H9 (cell line): ENCODE measurements at regions not wholly inside any gene's neighbourhood (a gene's known extent, or its start where the extent isn't known, plus 50 kb on each side); places are given as distances from the start of the nearest gene placed in this dataset.

Experiments used
- DNase-seq: peaks from one replicate; pipeline ENCODE4 v3.0.0-alpha.2; 2017
- H2AFZ ChIP-seq: one replicate; pipeline ENCODE4 v1.6.1; 2013; ENCODE audit warnings: mild to moderate bottlenecking, low read length, control low read depth, moderate library complexity
- H2AK5ac ChIP-seq: 2 replicates; pipeline ENCODE4 v1.6.1; 2013; ENCODE audit warnings: low read length, control low read depth, mixed read lengths; ENCODE audit not compliant: insufficient read length
- H2BK120ac ChIP-seq: one replicate; pipeline ENCODE4 v1.6.1; 2013; ENCODE audit warnings: low read depth, mild to moderate bottlenecking, low read length, control low read depth, inconsistent platforms; ENCODE audit not compliant: poor library complexity, severe bottlenecking
- H2BK12ac ChIP-seq: 2 replicates; pipeline ENCODE4 v1.6.1; 2013; ENCODE audit warnings: low read length, control low read depth, mixed read lengths, low read depth; ENCODE audit not compliant: insufficient read length
- H2BK15ac ChIP-seq: 2 replicates; pipeline ENCODE4 v1.6.1; 2013; ENCODE audit warnings: low read depth, low read length, control low read depth
- H2BK20ac ChIP-seq: one replicate; pipeline ENCODE4 v1.6.1; 2013; ENCODE audit warnings: low read depth, mild to moderate bottlenecking, low read length, control low read depth, inconsistent platforms; ENCODE audit not compliant: poor library complexity, severe bottlenecking
- H2BK5ac ChIP-seq: 2 replicates; pipeline ENCODE4 v1.6.1; 2013; ENCODE audit warnings: low read length, control low read depth, mixed read lengths; ENCODE audit not compliant: insufficient read length
- H3K14ac ChIP-seq: 2 replicates; pipeline ENCODE4 v1.6.1; 2013; ENCODE audit warnings: low read length, control low read depth; ENCODE audit not compliant: insufficient read depth
- H3K18ac ChIP-seq: 2 replicates; pipeline ENCODE4 v1.6.1; 2013; ENCODE audit warnings: low read depth, mild to moderate bottlenecking, mixed read lengths, low read length, control low read depth; ENCODE audit not compliant: insufficient read length
- H3K23ac ChIP-seq: 2 replicates; pipeline ENCODE4 v1.6.1; 2013; ENCODE audit warnings: low read length, control low read depth, mixed read lengths, low read depth; ENCODE audit not compliant: insufficient read length
- H3K23me2 ChIP-seq: 2 replicates; pipeline ENCODE4 v1.6.1; 2013; ENCODE audit warnings: low read depth, mild to moderate bottlenecking, mixed read lengths, low read length, control low read depth; ENCODE audit not compliant: insufficient read length, poor library complexity, severe bottlenecking
- H3K27ac ChIP-seq: 2 replicates; pipeline ENCODE4 v1.5.1; 2013; ENCODE audit warnings: low read length, control low read depth, mixed read lengths, low read depth; ENCODE audit not compliant: insufficient read length
- H3K27me3 ChIP-seq: 2 replicates; pipeline ENCODE4 v1.6.1; 2013; ENCODE audit warnings: low read length, control low read depth, inconsistent platforms; ENCODE audit not compliant: insufficient read depth
- H3K4ac ChIP-seq: 2 replicates; pipeline ENCODE4 v1.6.1; 2013; ENCODE audit warnings: low read depth, mild to moderate bottlenecking, control low read depth, inconsistent platforms, low read length, moderate library complexity
- H3K4me1 ChIP-seq: 2 replicates; pipeline ENCODE4 v1.6.1; 2013; ENCODE audit warnings: low read length, control low read depth, inconsistent platforms; ENCODE audit not compliant: insufficient read depth
- H3K4me2 ChIP-seq: 2 replicates; pipeline ENCODE4 v1.6.1; 2013; ENCODE audit warnings: low read length, control low read depth, mixed read lengths; ENCODE audit not compliant: insufficient read length, insufficient read depth
- H3K56ac ChIP-seq: 2 replicates; pipeline ENCODE4 v1.6.1; 2013; ENCODE audit warnings: low read depth, mild to moderate bottlenecking, mixed read lengths, low read length, control low read depth; ENCODE audit not compliant: insufficient read length
- H3K79me1 ChIP-seq: 2 replicates; pipeline ENCODE4 v1.6.1; 2013; ENCODE audit warnings: low read depth, mild to moderate bottlenecking, moderate library complexity, low read length, control low read depth, inconsistent platforms; ENCODE audit not compliant: insufficient read depth, poor library complexity, severe bottlenecking
- H3K79me2 ChIP-seq: 2 replicates; pipeline ENCODE4 v1.6.1; 2013; ENCODE audit warnings: low read length, control low read depth, inconsistent platforms; ENCODE audit not compliant: insufficient read depth
- H3K9ac ChIP-seq: 2 replicates; pipeline ENCODE4 v1.6.1; 2013; ENCODE audit warnings: low read length, control low read depth, mixed read lengths; ENCODE audit not compliant: insufficient read length; ENCODE audit errors: extremely low read depth
- H3K9me3 ChIP-seq: one replicate; pipeline ENCODE4 v1.6.1; 2013; ENCODE audit warnings: low read depth, low read length, inconsistent platforms; ENCODE audit not compliant: control insufficient read depth
- H3T11ph ChIP-seq: one replicate; pipeline ENCODE4 v1.6.1; 2013; ENCODE audit warnings: mild to moderate bottlenecking, low read length, control low read depth, inconsistent platforms
- H4K20me1 ChIP-seq: one replicate; pipeline ENCODE4 v1.6.1; 2013; ENCODE audit not compliant: control insufficient read depth, insufficient read length, insufficient read depth
- H4K5ac ChIP-seq: 2 replicates; pipeline ENCODE4 v1.6.1; 2013; ENCODE audit warnings: low read depth, mild to moderate bottlenecking, mixed read lengths, low read length, control low read depth; ENCODE audit not compliant: insufficient read length
- H4K8ac ChIP-seq: replicated peaks from 2 replicates; pipeline ENCODE4 v1.6.1; 2013; ENCODE audit warnings: low read length, control low read depth, mixed read lengths, low read depth; ENCODE audit not compliant: insufficient read length
- H4K91ac ChIP-seq: 2 replicates; pipeline ENCODE4 v1.6.1; 2013; ENCODE audit warnings: low read depth, mild to moderate bottlenecking, moderate library complexity, mixed read lengths, low read length, control low read depth; ENCODE audit not compliant: insufficient read length
- H3K27ac Mint-ChIP-seq, 3 experiments: 2 replicates in 2 of 3; 3 replicates in 1 of 3; pipeline ENCODE4 v1.8.0; 2020 to 2021; ENCODE audit warnings: mixed read lengths in 3 of 3, mild to moderate bottlenecking in 1 of 3, moderate library complexity in 1 of 3
- H3K27me3 Mint-ChIP-seq: 2 replicates; pipeline ENCODE4 v1.8.0; 2021; ENCODE audit warnings: low read depth, mild to moderate bottlenecking, moderate library complexity, mixed read lengths
- H3K36me3 Mint-ChIP-seq, 3 experiments: 2 replicates in 2 of 3; 3 replicates in 1 of 3; pipeline ENCODE4 v1.8.0; 2020 to 2021; ENCODE audit warnings: low read depth in 3 of 3, mixed read lengths in 3 of 3; ENCODE audit not compliant: insufficient read depth in 1 of 3
- H3K4me1 Mint-ChIP-seq, 2 experiments: 2 replicates each; pipeline ENCODE4 v1.8.0; 2020; ENCODE audit warnings: mixed read lengths in 2 of 2
- H3K4me3 Mint-ChIP-seq, 2 experiments: 2 replicates in 1 of 2; 3 replicates in 1 of 2; pipeline ENCODE4 v1.8.0; 2020 to 2021; ENCODE audit warnings: mild to moderate bottlenecking in 2 of 2, mixed read lengths in 2 of 2, moderate library complexity in 1 of 2
- H3K9me3 Mint-ChIP-seq, 2 experiments: 2 replicates in 1 of 2; 3 replicates in 1 of 2; pipeline ENCODE4 v1.8.0; 2020; ENCODE audit warnings: mild to moderate bottlenecking in 2 of 2, mixed read lengths in 2 of 2, moderate library complexity in 1 of 2
- WGBS: extraction: QIAGEN DNeasy Blood & Tissue Kit; methylation state at CpG from one replicate; pipeline ENCODE4 v1.1.7; 2013; ENCODE audit warnings: missing lambda C conversion rate, low lambda C conversion rate, mixed read lengths; ENCODE audit not compliant: insufficient read length; ENCODE audit errors: extremely low coverage; 5-methylcytosine and 5-hydroxymethylcytosine counted together
- TF ChIP-seq, protein P1 (sequence below): fragments of 200-600 bp; sonication (generic); conservative IDR thresholded peaks from 3 replicates; pipeline ENCODE4 v1.8.0; 2021; ENCODE audit warnings: antibody characterized with exemption, mild to moderate bottlenecking

DNA sequence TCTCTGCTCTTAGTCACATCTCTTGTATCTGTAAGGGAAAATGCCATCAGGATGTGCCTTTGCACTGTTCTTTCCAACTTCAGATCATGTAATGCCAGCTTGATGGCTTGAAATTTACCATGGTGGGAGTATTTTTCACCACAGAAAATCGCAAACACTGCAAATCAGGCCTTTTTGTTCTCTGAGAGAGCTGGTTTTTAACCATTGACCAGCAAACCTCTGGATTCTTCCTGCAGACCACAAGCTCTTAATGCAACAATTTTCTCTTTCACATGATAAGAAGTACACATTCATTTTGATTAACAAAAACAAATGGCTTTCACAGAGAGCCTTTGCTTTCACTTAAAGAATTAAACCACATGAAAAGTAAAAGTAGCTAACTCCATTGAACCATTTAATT lies 145.4 kb upstream of the NEBL start:
- no peak overlapping the region for H2BK5ac ChIP-seq
- no peak overlapping the region for H3K23ac ChIP-seq
- no peak overlapping the region for H4K91ac ChIP-seq
- H3K4me1 ChIP-seq, result no peaks in the 10 kb centered on the region
- H4K20me1 ChIP-seq, result no peaks in the 10 kb centered on the region
- H2AK5ac ChIP-seq, result no peak overlapping the region
- no peak overlapping the region for H2BK120ac ChIP-seq
- H2BK15ac ChIP-seq, result no peak overlapping the region
- no CpG with 5 or more reads among the region's 1 CpG for WGBS
- H3K79me2 ChIP-seq, result no peaks in the 10 kb centered on the region
- Mint-ChIP-seq H3K4me3 (no peak overlapping the region), H3K9me3 (no peaks in the 10 kb centered on the region; a peak in 1 of 5 replicates), H3K27me3 (no peaks in the 10 kb centered on the region), H3K27ac (peak overlapping the region in 2 of 3 experiments; percentile 7 to 38; a peak in 2 of 7 replicates), H3K36me3 (peaks cover 0 to 2% (median 2%) of the 10 kb centered on the region in 3 experiments; a peak in 2 of 7 replicates), H3K4me1 (peaks cover 9% of the 10 kb centered on the region in 2 experiments)
- H3K56ac ChIP-seq, result no peak overlapping the region
- no peaks in the 10 kb centered on the region for H3K23me2 ChIP-seq
- no peak overlapping the region for H2AFZ ChIP-seq
- H2BK12ac ChIP-seq, result no peak overlapping the region
- H3K4me2 ChIP-seq, result no peak overlapping the region
- H2BK20ac ChIP-seq, result no peak overlapping the region
- H4K5ac ChIP-seq, result no peak overlapping the region
- H3K4ac ChIP-seq, result no peak overlapping the region
- no peak overlapping the region for H3T11ph ChIP-seq
- H3K14ac ChIP-seq, result no peak overlapping the region
- H3K27me3 ChIP-seq, result no peaks in the 10 kb centered on the region
- no peak overlapping the region for H4K8ac ChIP-seq
- H3K9me3 ChIP-seq, result no peaks in the 10 kb centered on the region
- no peak overlapping the region for H3K9ac ChIP-seq
- H3K79me1 ChIP-seq, result no peaks in the 10 kb centered on the region
- no peak for DNase-seq
- H3K27ac ChIP-seq, result no peak overlapping the region
- TF ChIP-seq, protein P1, sequence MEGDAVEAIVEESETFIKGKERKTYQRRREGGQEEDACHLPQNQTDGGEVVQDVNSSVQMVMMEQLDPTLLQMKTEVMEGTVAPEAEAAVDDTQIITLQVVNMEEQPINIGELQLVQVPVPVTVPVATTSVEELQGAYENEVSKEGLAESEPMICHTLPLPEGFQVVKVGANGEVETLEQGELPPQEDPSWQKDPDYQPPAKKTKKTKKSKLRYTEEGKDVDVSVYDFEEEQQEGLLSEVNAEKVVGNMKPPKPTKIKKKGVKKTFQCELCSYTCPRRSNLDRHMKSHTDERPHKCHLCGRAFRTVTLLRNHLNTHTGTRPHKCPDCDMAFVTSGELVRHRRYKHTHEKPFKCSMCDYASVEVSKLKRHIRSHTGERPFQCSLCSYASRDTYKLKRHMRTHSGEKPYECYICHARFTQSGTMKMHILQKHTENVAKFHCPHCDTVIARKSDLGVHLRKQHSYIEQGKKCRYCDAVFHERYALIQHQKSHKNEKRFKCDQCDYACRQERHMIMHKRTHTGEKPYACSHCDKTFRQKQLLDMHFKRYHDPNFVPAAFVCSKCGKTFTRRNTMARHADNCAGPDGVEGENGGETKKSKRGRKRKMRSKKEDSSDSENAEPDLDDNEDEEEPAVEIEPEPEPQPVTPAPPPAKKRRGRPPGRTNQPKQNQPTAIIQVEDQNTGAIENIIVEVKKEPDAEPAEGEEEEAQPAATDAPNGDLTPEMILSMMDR, result no peak
- no peak overlapping the region for H3K18ac ChIP-seq
